K562 (cell line): ENCODE measurements at regions not wholly inside any gene's neighbourhood (a gene's known extent, or its start where the extent isn't known, plus 50 kb on each side); places are given as distances from the start of the nearest gene placed in this dataset.

Source experiments
- ATAC-seq: fragments of 200-7000 bp; cut with Tn5 transposase; 3 replicates; pipeline ENCODE4 v1.9.1; 2020; ENCODE audit warnings: moderate library complexity
- BruUV-seq: library from RNA; stranded (reverse); fragments of 400-500 nt; replicated peaks from 2 replicates; lab custom pipeline; 2021; lab: Mats Ljungman, UMichigan
- CTCF ChIA-PET: fragments of 300-600 bp; formaldehyde crosslinking; extraction: SDS; loops from one replicate; lab custom pipeline; 2021; ENCODE audit warnings: low intra/inter-chr PET ratio; lab: Yijun Ruan, JAX
- POLR2A ChIA-PET: fragments of 300-600, 350-650 bp; sonication (Branson Sonifier 250); formaldehyde crosslinking; extraction: SDS; loops from one replicate; lab custom pipeline; 2021; ENCODE audit warnings: antibody characterized with exemption, inconsistent platforms; lab: Yijun Ruan, JAX
- DNase-seq, 4 experiments: peaks; one replicate each; pipeline versions ENCODE4 v3.0.0 to v3.0.0-alpha.2; 2011 to 2018; ENCODE audit warnings: low spot score in 3 of 4, mixed read lengths in 3 of 4; ENCODE audit errors: extremely low read depth in 1 of 4
- FAIRE-seq: peaks from 2 replicates; lab custom pipeline; 2011; peaks lifted over from hg19 to GRCh38; lab: Jason Lieb, UNC
- H2AFZ ChIP-seq: 2 replicates; pipeline ENCODE4 v1.6.0; 2011; ENCODE audit warnings: low read depth, low read length, control low read depth, inconsistent platforms
- H3K27ac ChIP-seq: fragments of 200-600 bp; 3 replicates; pipeline ENCODE4 v1.8.0; 2011; ENCODE audit warnings: low read depth, mild to moderate bottlenecking, control low read depth, inconsistent platforms, low read length, moderate library complexity, mixed read lengths; ENCODE audit errors: extremely low read depth
- H3K27me3 ChIP-seq, 2 experiments: fragments of 300-600 bp in 1 of 2; 2 replicates in 1 of 2; 3 replicates in 1 of 2; pipeline versions ENCODE4 v1.6.0 to v1.8.0; 2011; ENCODE audit warnings: inconsistent platforms in 2 of 2, low read length in 2 of 2, mild to moderate bottlenecking in 1 of 2, mixed read lengths in 1 of 2, moderate library complexity in 1 of 2; ENCODE audit not compliant: control insufficient read depth in 2 of 2, insufficient read depth in 2 of 2
- H3K36me3 ChIP-seq: fragments of 300-600 bp; 3 replicates; pipeline ENCODE4 v1.8.0; 2011; ENCODE audit warnings: mild to moderate bottlenecking, low read length, inconsistent platforms; ENCODE audit not compliant: control insufficient read depth, insufficient read depth
- H3K4me1 ChIP-seq, 2 experiments: fragments of 200-600 bp in 1 of 2; replicated peaks in 1 of 2; 2 replicates in 1 of 2; 3 replicates in 1 of 2; pipeline versions ENCODE4 v1.5.1 to v1.8.0; 2011; ENCODE audit warnings: inconsistent platforms in 2 of 2, low read length in 2 of 2, mild to moderate bottlenecking in 1 of 2, mixed read lengths in 1 of 2, moderate library complexity in 1 of 2; ENCODE audit not compliant: control insufficient read depth in 2 of 2, insufficient read depth in 2 of 2
- H3K4me2 ChIP-seq: 2 replicates; pipeline ENCODE4 v1.6.1; 2011; ENCODE audit warnings: low read length, control low read depth, inconsistent platforms, mixed read lengths; ENCODE audit not compliant: insufficient read depth
- H3K4me3 ChIP-seq: fragments of 200-600 bp; sonication (generic), shearing (Covaris generic); 2 replicates; pipeline ENCODE4 v1.5.1; 2016; ENCODE audit warnings: control low read depth, inconsistent platforms
- H3K79me2 ChIP-seq: fragments of 200-600 bp; 3 replicates; pipeline ENCODE4 v1.8.0; 2011; ENCODE audit warnings: low read length, inconsistent platforms; ENCODE audit not compliant: control insufficient read depth, insufficient read depth
- H3K9ac ChIP-seq, 2 experiments: 2 replicates each; pipeline versions ENCODE4 v1.6.0 to v1.6.1; 2011; ENCODE audit warnings: low read depth in 2 of 2, low read length in 2 of 2, control low read depth in 1 of 2, inconsistent platforms in 1 of 2, mild to moderate bottlenecking in 1 of 2, mixed read lengths in 1 of 2; ENCODE audit not compliant: insufficient read depth in 1 of 2
- H3K9me1 ChIP-seq: one replicate; pipeline ENCODE4 v1.6.0; 2011; ENCODE audit warnings: inconsistent platforms, mild to moderate bottlenecking, low read length, moderate library complexity; ENCODE audit not compliant: control insufficient read depth, insufficient read depth
- H3K9me3 ChIP-seq: replicated peaks from 2 replicates; pipeline ENCODE4 v1.5.1; 2011; ENCODE audit warnings: low read depth, low read length, inconsistent platforms; ENCODE audit not compliant: control insufficient read depth, insufficient read depth
- H4K20me1 ChIP-seq: replicated peaks from 2 replicates; pipeline ENCODE4 v1.6.1; 2011; ENCODE audit warnings: low read length, inconsistent platforms, mixed read lengths; ENCODE audit not compliant: control insufficient read depth, insufficient read depth
- ARNT ChIP-seq, 2 experiments: fragments of 450-650 bp; IDR thresholded peaks; 2 replicates each; pipeline ENCODE4 v1.6.1; 2016; ENCODE audit warnings: mild to moderate bottlenecking in 1 of 2
- CBFA2T2 ChIP-seq: fragments of 450-650 bp; conservative IDR thresholded peaks from 2 replicates; pipeline ENCODE4 v1.6.1; 2017; ENCODE audit warnings: mild to moderate bottlenecking
- CHD1 ChIP-seq: fragments of 200-600 bp; sonication (generic); IDR thresholded peaks from one replicate; pipeline ENCODE4 v1.6.1; 2012; ENCODE audit warnings: mild to moderate bottlenecking, moderate library complexity, low read length, inconsistent platforms
- HMBOX1 ChIP-seq: sonication (generic); IDR thresholded peaks from 2 replicates; pipeline ENCODE4 v1.6.1; 2016
- PATZ1 ChIP-seq: fragments of 250-450 bp; sonication (Bioruptor Pico); IDR thresholded peaks from 2 replicates; pipeline ENCODE4 v1.5.0; 2020; ENCODE audit warnings: mild to moderate bottlenecking, borderline replicate concordance
- RUNX1 ChIP-seq: sonication (generic); IDR thresholded peaks from 2 replicates; pipeline ENCODE4 v1.6.1; 2016; ENCODE audit warnings: antibody characterized with exemption, low read depth
- SMARCB1 ChIP-seq: IDR thresholded peaks from 2 replicates; pipeline ENCODE4 v1.6.1; 2011; ENCODE audit warnings: improper control_type of control experiment, low read depth; ENCODE audit not compliant: insufficient read length
- XRCC4 ChIP-seq: IDR thresholded peaks from one replicate; pipeline ENCODE4 v1.6.1; 2011; ENCODE audit not compliant: insufficient read depth, insufficient read length; ENCODE audit errors: extremely low read depth
- ZNF695 ChIP-seq: fragments of 450-650 bp; formaldehyde crosslinking; IDR thresholded peaks from 2 replicates; pipeline ENCODE4 v1.4.0; 2020; ENCODE audit warnings: mild to moderate bottlenecking, moderate library complexity
- ZNF778 ChIP-seq: fragments of 450-650 bp; formaldehyde crosslinking; IDR thresholded peaks from 2 replicates; pipeline ENCODE4 v1.4.0; 2020; ENCODE audit warnings: mild to moderate bottlenecking, moderate library complexity
- WGBS: fragments of 100-300 bp; shearing (Covaris generic); methylation state at CpG from one replicate; pipeline ENCODE4 v1.1.6; 2016; ENCODE audit warnings: low coverage, mixed read lengths; ENCODE audit not compliant: insufficient coverage; ENCODE audit errors: missing lambda C conversion rate; 5-methylcytosine and 5-hydroxymethylcytosine counted together
- in situ Hi-C: fragments of 300-500 bp; cut with MboI; formaldehyde crosslinking; loops from 4 replicates; pipeline ENCODE4 v1.15.0; 2018; ENCODE audit warnings: inconsistent platforms, mixed read lengths
- intact Hi-C: fragments of 100-400 bp; cut with micrococcal nuclease; formaldehyde crosslinking; loops from 2 replicates; pipeline ENCODE4 v1.14.2; 2022

DNA sequence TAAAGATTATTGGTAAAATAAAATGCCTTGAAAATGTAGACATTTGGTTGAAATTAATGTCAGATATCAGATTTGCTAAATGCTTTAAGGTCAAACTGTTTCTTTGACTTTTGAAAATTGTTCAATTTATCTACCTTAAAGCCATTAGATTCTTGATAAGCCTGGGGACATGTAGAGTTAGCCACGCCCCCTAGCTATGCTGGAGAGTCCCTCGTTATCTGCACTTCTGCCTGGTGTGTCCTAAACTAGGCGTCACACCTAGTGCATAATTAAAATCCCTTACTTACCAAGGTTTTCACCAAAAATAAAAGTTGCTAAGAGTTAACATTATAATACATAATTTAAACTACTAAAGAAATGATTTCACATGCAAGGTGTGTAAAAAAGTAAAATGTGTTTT, 79.5 kb downstream of the EGLN3 start:
- H3K27ac ChIP-seq, result no peak overlapping the region
- no peak overlapping the region for H3K4me2 ChIP-seq
- no peaks in the 10 kb centered on the region for H4K20me1 ChIP-seq
- peaks cover 4% of the 10 kb centered on the region for H3K9me3 ChIP-seq
- no peak for FAIRE-seq
- intact Hi-C loops, result no loop called here
- no peaks in the 10 kb centered on the region for H3K36me3 ChIP-seq
- no peak overlapping the region for H3K9ac ChIP-seq
- no peak overlapping the region for H3K4me3 ChIP-seq
- H2AFZ ChIP-seq, result no peak overlapping the region
- H3K79me2 ChIP-seq, result no peaks in the 10 kb centered on the region
- DNase-seq, result peak in 3 of 4 experiments; percentile 19 to 64 (median 29)
- WGBS, result 21% methylated on average over 3 of the region's 3 CpGs
- peaks cover 0 to 2% of the 10 kb centered on the region in 2 experiments; a peak in 1 of 5 replicates for H3K4me1 ChIP-seq
- no peaks in the 10 kb centered on the region for H3K9me1 ChIP-seq
- TF ChIP-seq CHD1 (no peak), HMBOX1 (0 out of 2 replicates have a peak, but pooled peaks have one; percentile 31)
- TF ChIP-seq, all 486 proteins: peak for 1
- no TSS peak for BruUV-seq
- ChIA-PET CTCF (no interaction called here), POLR2A (no interaction called here)
- peak; percentile 67; the same call in 1 of the 3 replicates for ATAC-seq
- in situ Hi-C loops, result no loop called here
- H3K27me3 ChIP-seq, result no peaks in the 10 kb centered on the region

GRCh38 chr14:33866425-33867088, 84.3 kb downstream of the EGLN3 start:
- Histone ChIP-seq H3K36me3 (no peaks in the 10 kb centered on the region), H4K20me1 (no peaks in the 10 kb centered on the region), H3K9me1 (no peaks in the 10 kb centered on the region), H3K9ac (no peak overlapping the region), H3K4me2 (peak overlapping the region; percentile 11; the same call in 1 of the 2 replicates), H3K4me3 (no peak overlapping the region), H3K79me2 (no peaks in the 10 kb centered on the region), H3K27ac (peak overlapping the region; percentile 70), H3K9me3 (peaks cover 5% of the 10 kb centered on the region; the same call in 1 of the 2 replicates), H3K4me1 (peaks cover 0 to 12% of the 10 kb centered on the region in 2 experiments; a peak in 2 of 5 replicates), H2AFZ (peak overlapping the region; percentile 63; the same call in 1 of the 2 replicates), H3K27me3 (no peaks in the 10 kb centered on the region)
- intact Hi-C loops (no loop called here), in situ Hi-C loops (no loop called here)
- ATAC-seq, result peak; percentile 72
- FAIRE-seq, result peak; percentile 49
- no TSS peak for BruUV-seq
- POLR2A ChIA-PET, result no interaction called here
- CTCF ChIA-PET, result no interaction called here
- WGBS, result 0% methylated on average over 1 of the region's 1 CpG
- peak; percentile 13 to 46 (median 24) for DNase-seq
- TF ChIP-seq ZNF778 (no peak), CBFA2T2 (peak; percentile 40), SMARCB1 (no peak), RUNX1 (no peak), ARNT (IDR thresholded peaks at IDR 0.05) (peak in 1 of 2 experiments; percentile 41; a peak in 1 of 4 replicates), PATZ1 (CRISPR knock-in tag) (no peak), XRCC4 (no peak), ZNF695 (CRISPR knock-in tag) (no peak)
